ENCODE measurements at regions not wholly inside any gene's neighbourhood (a gene's known extent, or its start where the extent isn't known, plus 50 kb on each side); places are given as distances from the start of the nearest gene placed in this dataset.

DNA sequence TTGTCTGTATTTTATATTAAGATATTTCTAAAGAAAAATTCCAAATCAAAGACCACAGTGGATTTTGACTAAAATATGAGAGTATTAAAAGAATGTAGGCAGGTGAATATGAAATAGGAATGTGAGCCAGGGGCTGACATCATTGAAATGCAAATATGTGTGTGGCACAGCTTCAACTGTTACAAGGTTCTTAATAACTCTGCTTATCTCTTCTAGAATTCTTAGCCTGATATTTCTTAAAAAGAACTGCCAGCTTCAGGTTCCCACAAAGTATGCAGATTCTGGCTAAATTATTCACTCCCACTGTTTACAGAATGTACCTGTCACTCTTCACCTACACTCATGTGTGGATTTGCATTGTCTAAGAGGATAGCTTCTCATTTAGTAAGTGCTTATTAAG is 274.4 kb downstream of the DIRAS2 start:
- TF ChIP-seq GATA2 (IDR thresholded peaks at IDR 0.05; ENCODE audit: low read depth, low read length), result no peak
- TF ChIP-seq GATA3 (IDR thresholded peaks at IDR 0.05; ENCODE audit: low read depth, low read length), result no peak

All from SH-SY5Y (cell line).